GM19043 (cell line): ENCODE measurements at regions not wholly inside any gene's neighbourhood (a gene's known extent, or its start where the extent isn't known, plus 50 kb on each side); places are given as distances from the start of the nearest gene placed in this dataset.

Source experiments
- ATAC-seq: cut with Tn5 transposase; IDR thresholded peaks from one replicate; pipeline ENCODE4 v1.9.1; 2021; ENCODE audit warnings: low read depth; ENCODE audit not compliant: unreplicated experiment

DNA sequence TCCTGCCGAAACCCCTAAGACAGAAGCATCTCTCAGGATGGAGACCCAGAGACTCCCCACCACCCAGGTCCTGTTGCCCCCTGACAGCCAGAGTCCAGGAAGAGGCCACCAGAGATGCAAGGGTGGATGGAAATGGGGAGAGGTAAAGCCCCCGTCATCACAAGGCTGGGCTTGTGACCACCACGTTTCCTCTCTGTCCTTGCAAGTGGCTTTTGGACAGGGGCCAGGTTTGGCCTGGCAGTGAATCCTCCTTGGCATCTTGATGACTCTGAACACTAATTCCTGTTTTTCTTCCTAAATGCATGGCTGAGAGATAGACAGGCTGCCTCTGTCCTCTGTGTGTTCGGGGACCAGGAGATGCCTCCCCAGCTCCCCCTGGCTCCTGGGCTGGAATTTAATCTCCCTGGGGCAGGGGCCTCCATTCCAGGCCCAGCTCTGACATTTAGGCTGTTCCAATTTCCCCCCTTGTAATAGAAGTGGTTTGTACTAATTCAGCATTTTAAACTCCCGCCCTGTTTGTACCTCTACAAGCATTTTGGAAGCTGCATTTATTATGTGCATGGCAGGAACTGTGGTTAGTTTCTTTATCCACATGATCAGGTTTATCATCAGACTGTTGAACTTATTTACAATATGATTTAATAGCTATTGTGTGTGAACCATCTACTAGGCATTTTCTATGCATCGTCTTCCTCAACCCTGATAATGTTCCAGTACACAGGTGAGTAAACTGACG is 116.1 kb upstream of the IRX6 start:
- no peak for ATAC-seq

DNA sequence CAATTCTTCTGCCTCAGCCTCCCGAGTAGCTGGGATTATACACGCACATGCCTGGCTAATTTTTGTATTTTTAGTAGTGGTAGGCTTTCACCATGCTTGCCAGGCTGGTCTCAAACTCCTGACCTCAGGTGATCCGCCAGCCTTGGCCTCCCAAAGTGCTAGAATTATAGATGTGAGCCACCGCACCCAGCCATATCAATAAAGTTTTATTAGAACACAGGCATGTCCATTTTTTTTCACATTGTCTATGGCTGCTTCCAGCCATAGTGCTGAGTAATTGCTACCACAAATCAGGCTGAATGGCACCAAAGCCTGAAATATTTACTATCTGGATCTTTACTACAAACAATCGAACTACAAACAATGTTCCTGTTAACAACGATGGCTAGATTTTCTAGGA is 114.4 kb upstream of the IRX6 start:
- ATAC-seq: no peak

DNA sequence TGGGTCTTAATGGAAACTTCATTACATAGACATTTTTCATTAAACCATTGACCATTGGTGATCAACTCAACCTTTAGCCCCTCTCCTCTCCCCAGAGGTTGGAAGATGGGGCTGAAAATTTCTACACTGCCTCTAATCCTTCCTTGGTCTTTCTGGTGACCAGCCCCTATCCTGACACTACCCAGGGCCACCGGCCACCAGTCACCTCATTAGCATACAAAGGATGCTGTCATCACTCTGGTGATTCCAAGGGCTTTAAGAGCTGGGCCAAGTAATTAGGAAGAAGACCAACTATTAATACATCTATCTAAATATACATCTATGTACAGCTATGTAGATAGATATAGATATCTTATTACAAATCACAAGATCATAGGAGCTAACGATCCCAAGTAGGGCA is 111.2 kb upstream of the IRX6 start:
- no peak for ATAC-seq

DNA sequence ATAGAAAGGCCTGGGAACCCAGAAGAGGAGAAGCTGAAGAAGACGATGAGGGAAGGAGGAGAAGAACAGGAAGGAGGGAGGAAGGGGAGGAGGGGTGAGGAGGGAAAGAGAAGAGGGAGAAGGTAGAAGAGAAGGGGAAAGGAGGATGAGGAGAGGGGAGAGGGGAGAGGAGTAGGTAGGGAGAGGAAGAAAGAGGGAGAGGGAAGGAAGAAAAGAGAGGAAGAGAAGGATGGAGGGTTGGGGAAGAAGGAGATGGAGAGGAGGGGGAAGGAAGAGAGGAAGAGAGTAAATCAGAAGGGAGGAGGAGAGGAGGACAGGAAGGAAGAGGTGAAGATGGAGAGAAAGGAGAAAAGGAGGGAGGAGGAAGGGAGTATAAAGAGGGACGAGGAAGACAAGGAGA is 109.6 kb upstream of the IRX6 start:
- no peak for ATAC-seq

DNA sequence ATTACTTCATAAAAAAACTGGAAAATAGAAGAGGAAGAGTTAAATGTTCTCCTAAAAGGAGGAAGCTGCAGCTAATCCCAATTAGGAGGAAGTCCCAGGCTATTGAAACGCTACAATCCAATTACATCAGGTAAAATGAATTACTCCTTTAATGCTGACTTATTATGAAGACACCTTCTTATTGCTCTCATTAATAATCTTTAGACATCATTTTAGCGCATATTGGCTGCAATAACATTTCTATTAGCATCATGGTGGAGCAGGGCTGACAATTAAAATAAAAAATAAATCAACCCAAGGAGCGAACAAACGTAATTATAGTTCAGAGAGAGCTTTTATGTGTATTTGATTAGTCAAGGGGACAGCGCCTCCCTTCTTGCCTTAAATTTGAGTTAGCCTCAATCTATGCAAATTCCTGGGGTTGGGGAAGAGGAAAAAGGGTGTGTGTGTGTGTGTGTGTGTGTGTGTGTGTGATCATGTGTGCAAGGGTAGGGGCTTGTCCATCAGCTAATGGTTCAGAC is 109.0 kb upstream of the IRX6 start:
- ATAC-seq: no peak

DNA sequence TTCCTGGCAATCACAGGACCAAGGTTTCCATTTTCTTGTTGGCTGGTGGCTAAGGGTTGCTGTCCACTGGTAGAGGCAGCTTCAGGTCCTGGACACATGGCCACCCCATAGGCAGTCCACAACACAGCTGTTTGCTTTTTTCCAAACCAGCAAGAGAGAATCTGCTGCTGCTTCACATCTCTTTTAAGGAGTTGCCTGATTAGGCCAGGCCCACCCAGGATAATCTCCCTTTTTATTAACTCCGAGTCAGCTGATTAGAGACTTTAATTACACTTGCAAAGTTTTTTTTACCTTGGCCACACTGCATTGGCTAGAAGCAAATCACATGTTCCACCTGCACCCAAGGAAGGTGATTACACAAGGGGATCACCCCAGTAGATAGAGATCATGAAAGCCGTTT is 106.6 kb upstream of the IRX6 start:
- ATAC-seq: no peak

DNA sequence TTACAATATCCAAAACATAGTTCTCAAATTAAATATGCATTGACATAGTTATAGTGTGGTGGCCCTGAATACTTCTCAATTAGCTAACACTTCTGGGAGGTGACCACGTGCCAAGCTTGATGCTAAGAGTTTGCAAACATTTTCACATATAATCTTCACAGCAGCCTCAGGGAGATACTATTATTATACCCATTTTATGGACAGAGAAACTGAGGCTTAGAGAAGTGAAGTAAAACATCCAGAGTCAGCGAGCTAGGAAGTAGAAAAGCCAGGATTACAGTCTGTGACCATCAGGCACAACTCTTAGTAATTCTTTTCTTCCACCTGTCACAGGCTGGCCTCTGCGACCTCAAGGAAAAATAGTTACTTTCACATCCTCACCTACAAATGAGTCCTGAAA is 102.2 kb upstream of the IRX6 start:
- ATAC-seq: no peak

DNA sequence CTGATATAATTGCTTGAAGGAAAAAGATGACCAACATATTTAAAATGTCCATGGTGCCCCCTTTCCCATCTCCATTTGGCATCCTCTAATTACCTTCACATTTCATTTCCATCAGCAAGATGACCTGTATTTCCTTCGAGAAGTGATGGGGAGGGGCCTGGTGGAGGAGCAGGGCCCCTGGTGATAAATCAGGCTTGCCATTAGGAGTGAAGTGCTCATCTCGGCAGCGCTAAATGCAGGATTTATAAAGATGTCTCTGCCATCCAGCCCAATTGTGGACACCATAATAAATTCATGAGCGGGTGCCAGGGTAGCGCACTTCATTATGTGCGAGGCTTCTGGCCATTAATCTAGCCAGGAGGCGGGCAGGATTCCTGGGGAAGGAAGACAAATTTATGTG is 101.5 kb upstream of the IRX6 start:
- no peak for ATAC-seq

DNA sequence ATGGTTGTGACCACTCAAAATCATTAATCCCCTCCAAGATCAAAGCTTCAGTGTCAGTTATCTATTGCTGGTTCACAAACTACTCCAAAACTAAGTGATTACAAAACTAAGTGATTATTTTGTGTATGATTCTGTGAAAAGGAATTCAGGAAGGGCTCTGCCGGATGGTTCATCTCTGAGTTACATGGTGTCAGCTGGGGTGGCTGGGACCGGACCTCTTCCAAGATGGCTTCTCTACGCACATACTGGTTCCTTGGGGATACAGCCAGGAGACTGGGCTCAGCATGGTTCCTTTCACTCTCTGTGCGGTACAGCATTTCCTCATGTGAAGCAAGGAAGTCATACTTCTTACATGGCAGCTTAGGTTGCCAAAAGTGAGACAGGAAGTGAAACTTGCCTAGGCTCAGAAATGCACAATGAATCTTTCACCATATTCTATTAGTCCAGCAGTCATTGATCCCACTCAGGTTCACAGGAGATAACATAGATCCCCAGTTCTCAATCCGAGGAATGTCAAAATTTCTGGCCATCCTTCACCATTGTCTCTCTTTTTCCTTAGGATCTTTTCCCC is 97.9 kb upstream of the IRX6 start:
- ATAC-seq: no peak

DNA sequence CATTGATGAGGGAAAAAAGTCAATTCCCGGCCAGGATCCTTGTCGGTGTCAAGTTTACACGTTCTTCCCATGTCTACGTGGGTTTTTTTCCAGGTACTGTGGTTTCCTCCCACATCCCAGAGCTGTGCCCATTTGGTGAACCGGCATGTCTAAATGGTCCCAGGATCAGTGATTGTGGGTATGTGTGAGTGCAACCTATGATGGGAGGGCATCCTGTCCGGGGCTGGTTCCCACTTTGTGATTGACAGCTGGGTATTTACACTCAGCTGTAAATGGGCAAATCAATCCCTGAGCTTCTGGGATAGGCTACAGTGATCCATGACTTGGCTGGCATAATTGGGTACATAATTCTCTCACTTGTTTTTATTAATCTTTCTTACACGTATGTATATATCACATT is 91.2 kb upstream of the IRX6 start:
- ATAC-seq: no peak

DNA sequence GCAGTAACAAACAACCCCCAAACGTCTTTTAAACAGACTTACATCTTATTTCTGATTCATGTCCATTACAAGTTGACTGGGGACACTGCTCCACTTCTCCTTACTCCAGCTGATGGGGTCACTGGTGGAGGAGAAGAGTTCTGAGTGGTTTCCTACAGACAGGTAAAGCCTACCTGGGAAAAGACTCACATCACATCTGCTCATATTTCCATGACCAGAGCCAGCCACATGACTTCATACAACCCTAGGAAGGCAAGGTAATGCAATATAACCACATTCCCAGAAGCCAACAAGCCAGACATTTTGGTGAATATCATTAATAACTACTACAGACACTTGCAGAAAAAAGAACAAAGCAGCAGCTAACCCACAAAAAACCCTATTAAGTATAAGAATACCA is 90.5 kb upstream of the IRX6 start:
- ATAC-seq: no peak

DNA sequence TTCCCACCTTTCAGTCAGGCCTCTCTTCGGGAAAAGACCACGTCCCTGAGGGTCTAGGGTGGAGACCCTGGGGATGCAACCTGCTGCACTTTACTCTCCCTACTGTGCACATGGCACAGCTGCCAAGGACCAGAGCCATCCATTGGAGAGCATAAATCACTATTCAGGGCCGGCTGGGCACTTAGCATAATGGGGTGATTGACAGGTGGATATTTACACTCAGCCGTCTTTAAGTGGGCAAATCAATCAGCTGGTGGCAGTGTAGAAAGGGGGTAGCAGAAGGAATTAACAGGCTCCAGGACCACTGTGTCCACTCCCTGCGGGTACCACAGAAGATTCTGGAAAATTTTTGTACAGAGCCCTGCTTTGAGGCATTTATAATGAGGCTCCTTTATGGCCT is 87.3 kb upstream of the IRX6 start:
- no peak for ATAC-seq

DNA sequence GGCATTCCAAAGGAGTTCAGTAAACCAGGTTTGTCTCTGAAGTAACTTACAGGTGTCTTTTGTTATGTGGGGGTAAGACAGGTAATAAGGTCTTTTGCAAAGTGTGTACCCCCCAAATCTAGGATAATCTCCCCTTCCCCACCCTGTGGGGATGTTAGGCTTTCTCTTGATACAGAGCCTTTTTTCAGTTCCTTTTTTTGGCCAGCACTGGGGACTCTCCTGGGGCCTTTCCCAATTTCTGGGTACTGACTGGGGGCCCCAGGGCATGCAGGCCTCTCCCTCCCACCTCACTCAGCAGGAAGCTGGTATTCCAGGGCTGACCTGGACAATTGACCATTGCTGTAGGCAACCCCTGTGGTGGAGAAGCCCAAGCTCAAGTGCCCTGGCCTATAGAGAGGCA is 84.3 kb upstream of the IRX6 start:
- no peak for ATAC-seq

DNA sequence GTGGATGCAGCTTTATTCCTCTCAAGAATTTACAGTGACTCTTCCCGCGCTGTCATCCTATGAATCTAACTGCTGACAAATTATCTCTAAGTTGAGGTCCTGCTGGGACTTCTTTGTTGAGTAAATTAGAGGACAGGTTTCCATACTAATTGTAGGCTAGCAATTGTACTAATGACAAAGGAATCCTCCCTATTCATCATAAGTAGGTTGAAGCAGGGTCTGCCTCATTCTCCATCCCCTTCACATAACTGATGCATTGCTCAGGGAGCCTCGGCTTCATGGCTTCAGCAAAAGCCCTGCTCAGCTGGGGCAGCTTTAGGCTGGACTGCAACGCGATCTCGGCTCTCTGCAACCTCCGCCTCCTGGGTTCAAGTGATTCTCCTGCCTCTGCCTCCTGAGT is 83.1 kb upstream of the IRX6 start:
- no peak for ATAC-seq

DNA sequence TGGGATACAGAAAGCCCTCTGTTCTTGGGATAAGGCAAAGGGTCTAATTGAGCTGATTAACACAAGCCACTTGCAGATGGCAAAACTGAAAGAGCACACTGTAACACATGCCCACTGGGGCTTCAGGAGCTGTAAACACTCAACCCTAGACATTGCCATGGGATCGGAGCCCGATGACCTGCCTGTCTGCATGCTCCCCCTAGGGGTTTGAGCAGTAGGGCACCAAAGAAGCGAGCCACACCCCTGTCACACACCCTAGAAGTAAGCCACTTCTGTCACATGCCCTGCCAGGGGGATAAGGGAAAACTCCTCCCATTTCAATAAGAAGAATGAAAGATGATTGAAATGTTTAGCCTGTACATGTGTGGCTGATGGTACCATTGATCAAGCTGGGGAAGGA is 81.3 kb upstream of the IRX6 start:
- ATAC-seq: no peak

DNA sequence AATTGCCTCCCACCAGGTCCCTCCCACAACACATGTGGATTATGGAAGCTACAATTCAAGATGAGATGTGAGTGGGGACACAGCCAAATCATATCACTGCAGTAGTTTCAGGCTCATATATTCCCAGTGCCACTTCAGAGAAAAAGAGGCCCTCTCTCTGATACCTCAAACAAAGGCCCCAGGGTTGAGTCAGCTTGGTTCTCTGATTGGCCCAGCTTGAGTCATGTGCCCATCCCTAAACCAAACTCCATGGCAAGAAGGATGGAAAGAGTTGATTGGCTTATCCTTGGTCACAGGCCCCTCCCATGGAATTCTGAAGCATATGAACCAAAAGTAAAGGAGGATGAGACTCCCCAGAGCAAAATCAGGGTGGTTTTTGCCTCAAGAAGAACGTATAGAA is 75.9 kb upstream of the IRX6 start:
- ATAC-seq: no peak

DNA sequence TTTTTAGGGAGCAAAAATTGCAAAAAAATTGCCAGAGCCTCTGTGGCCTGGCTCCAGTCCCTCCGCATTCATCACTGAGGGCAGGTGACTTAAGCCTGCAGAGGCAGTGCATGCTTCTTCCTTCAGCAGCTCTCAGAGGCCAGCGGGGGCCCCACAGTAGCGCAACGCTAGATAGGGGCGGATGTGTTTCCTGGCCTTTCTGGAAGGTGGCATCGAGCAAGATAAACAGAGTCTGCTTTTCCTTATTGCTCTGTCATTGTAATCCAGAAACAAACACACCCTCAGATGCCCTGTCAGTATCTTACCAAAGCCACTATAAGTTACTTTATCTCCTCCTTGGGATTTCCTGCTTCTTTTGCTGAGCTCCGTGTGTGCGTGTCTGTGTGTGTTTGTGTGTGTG is 75.5 kb upstream of the IRX6 start:
- ATAC-seq: no peak

DNA sequence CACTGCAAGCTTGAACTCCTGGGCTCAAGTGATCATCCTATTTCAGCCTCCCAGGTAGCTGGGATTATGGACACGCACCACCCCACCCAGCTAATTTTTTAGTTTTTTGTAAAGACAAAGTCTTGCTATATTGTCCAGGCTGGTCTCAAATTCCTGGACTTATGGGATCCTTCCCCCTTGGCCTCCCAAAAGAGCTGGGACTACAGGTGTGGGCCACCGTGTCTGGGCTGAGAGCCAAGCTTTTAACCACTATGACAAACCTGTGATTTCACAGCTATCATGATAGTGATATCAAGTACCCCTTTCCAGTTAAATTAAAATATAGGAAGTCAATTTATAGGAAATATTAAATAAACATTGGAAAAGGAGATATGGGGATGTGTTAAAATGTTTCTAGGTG is 74.6 kb upstream of the IRX6 start:
- no peak for ATAC-seq

DNA sequence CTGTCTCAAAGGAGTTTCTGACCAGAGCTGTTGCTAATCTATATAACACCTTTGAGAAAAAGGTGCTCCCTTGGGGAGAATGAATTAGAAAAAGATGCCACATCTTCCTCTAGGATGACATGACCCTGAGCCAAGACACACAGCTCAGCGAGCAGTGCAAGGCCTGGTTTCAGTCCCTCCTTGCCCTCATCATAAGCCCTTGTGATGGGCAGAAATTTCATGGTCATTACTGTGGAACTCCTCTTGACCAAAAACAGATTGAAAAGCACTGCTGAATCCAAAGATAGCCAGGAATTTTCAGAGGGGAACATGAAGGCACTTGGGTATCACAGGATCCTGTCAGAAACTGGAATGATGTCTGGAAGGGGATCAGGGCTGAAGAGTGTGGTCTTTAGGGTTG is 74.1 kb upstream of the IRX6 start:
- no peak for ATAC-seq

DNA sequence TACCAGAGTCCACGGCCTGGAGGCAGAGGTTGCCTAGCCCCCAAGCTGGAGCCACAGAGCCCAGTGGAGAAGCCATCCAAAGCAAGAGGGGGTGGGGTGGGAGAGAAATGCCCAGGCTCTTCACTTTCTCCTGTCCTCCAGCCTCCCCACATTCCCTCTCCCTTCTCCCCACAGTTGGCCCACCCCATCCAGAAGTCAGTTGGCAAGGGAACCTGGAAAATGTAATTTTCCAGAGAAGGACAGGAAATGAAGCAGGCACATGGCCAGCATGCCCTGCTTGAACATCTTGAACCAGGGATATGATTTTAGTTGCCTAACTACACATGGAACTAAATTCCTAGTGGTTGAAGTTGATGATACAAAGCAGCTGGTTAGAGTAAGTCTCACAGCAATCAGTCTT is 73.3 kb upstream of the IRX6 start:
- no peak for ATAC-seq

DNA sequence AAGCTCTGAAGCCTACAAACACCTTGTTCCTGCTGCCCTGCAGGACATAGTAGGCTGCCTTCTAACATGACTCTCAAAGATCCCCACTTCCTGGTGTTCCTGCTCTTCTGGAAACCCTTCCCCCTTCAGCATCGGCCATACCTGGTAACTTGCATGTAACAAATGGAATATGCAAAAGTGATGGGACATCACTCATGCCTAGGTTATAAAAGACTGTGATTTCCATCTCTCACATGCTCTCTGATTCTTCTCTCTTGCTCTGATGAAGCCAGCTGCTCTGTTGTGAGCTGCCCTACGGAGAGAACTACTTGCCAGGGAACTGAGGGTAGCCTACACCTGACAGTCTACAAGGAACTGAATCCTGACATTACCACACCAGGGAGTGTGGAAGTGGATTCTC is 72.9 kb upstream of the IRX6 start:
- no peak for ATAC-seq

DNA sequence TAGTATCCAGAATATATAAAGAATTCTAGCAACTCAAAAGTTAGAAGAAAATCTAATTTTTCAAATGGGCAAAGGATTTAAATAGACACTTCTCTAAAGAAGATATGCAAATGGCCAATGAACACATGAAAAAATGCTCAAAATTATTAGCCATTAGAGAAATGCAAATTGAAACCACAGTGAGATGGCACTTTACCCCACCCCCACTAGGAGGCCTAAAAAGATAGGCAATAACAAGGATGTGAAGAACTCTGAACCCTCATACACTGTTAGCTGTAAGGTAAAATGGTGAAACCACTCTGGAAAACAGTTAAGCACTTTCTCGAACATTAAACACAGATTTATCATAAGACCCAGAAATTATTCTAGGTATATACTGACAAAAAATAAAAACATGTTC is 71.4 kb upstream of the IRX6 start:
- ATAC-seq: no peak

DNA sequence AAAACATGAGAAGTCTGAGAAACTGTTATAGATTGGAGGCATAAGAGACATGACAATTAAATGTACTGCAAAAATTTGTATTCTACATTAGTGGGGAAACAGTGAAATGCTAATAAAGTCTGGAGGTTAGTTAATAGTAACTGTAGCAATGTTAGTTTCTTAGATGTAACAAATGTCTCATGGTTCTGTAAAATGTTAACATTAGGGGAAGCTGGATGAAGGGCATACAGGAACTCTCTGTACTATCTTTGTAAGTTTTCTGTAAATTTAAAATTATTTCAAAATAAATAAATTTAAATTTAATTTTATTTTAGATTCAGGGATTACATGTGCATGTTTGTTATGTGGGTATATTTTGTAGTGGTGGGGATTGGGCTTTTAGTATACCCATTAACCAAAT is 70.0 kb upstream of the IRX6 start:
- no peak for ATAC-seq
